Panc1 (cell line): ENCODE measurements at regions not wholly inside any gene's neighbourhood (a gene's known extent, or its start where the extent isn't known, plus 50 kb on each side); places are given as distances from the start of the nearest gene placed in this dataset.

Experiments used
- POLR2AphosphoS5 ChIP-seq: IDR thresholded peaks from 2 replicates; pipeline ENCODE4 v1.6.1; 2012; ENCODE audit warnings: mild to moderate bottlenecking, low read depth, low read length, moderate library complexity
- REST ChIP-seq, 2 experiments: IDR thresholded peaks; 2 replicates each; pipeline ENCODE4 v1.6.1; 2011 to 2012; ENCODE audit warnings: low read depth in 2 of 2, control low read depth in 1 of 2, low read length in 1 of 2, mild to moderate bottlenecking in 1 of 2, moderate library complexity in 1 of 2; ENCODE audit not compliant: insufficient read depth in 1 of 2
- SIN3A ChIP-seq: IDR thresholded peaks from 2 replicates; pipeline ENCODE4 v1.6.1; 2012; ENCODE audit warnings: low read depth, mild to moderate bottlenecking, low read length, moderate library complexity, borderline replicate concordance; ENCODE audit not compliant: insufficient read depth
- TCF7L2 ChIP-seq: IDR thresholded peaks from 2 replicates; pipeline ENCODE4 v1.6.1; 2011; ENCODE audit warnings: mild to moderate bottlenecking, low read depth, low read length, inconsistent platforms
- TF ChIP-seq, protein P1 (sequence below): fragments of 450-650 bp; IDR thresholded peaks from 2 replicates; pipeline ENCODE4 v1.5.1; 2017; ENCODE audit warnings: mild to moderate bottlenecking

DNA sequence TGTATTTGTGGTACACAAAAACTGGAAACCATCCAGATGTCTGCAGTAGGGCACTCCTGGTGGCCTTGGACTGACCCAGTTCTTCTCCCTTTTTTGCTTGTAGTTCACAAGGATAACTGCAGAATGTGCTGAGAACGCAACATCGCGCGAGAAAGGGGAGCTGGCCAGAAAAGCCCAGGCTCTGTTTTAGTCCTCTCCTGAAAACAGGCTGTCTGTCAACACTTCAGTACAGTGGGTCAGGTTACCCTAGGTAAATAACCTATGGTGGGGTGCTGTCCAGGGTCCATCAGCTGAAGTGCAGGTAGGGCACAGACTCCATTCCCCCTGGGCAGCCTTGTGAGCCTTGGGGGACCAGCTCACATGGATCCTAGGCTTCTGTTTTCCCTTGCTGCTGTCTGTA lies 495.8 kb downstream of the MDFIC start:
- TF ChIP-seq, protein P1, sequence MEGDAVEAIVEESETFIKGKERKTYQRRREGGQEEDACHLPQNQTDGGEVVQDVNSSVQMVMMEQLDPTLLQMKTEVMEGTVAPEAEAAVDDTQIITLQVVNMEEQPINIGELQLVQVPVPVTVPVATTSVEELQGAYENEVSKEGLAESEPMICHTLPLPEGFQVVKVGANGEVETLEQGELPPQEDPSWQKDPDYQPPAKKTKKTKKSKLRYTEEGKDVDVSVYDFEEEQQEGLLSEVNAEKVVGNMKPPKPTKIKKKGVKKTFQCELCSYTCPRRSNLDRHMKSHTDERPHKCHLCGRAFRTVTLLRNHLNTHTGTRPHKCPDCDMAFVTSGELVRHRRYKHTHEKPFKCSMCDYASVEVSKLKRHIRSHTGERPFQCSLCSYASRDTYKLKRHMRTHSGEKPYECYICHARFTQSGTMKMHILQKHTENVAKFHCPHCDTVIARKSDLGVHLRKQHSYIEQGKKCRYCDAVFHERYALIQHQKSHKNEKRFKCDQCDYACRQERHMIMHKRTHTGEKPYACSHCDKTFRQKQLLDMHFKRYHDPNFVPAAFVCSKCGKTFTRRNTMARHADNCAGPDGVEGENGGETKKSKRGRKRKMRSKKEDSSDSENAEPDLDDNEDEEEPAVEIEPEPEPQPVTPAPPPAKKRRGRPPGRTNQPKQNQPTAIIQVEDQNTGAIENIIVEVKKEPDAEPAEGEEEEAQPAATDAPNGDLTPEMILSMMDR = no peak
- TF ChIP-seq SIN3A (no peak), POLR2AphosphoS5 (no peak), REST (IDR thresholded peaks at IDR 0.05; ENCODE audit: insufficient read depth in 1 of 2, low read depth in 2 of 2, low read length in 1 of 2) (no peak), TCF7L2 (no peak)
